Motor neuron (in vitro differentiated cells): ENCODE measurements at regions not wholly inside any gene's neighbourhood (a gene's known extent, or its start where the extent isn't known, plus 50 kb on each side); places are given as distances from the start of the nearest gene placed in this dataset.
"Not testable (repeated sequence)": the region's sequence is repeated elsewhere in the genome, so short reads cannot be mapped to it uniquely, and the experiment has no call there.

ENCODE experiments used
- ATAC-seq, 8 experiments: fragments of 200-7000 bp; cut with Tn5 transposase; replicated peaks in 6 of 8; 2 replicates each; pipeline ENCODE4 v1.8.0; 2021; ENCODE audit warnings: mild to moderate bottlenecking in 8 of 8, moderate library complexity in 8 of 8
- H3K27ac ChIP-seq, 2 donors: fragments of 250-450 bp; sonication (Bioruptor Pico); 2 replicates each; pipeline ENCODE4 v1.9.0; 2021; ENCODE audit warnings: antibody characterized with exemption in 2 of 2, mild to moderate bottlenecking in 2 of 2, moderate library complexity in 1 of 2
- H3K4me1 ChIP-seq, 2 donors: fragments of 250-450 bp; sonication (Bioruptor Pico); replicated peaks in 1 of 2; 2 replicates each; pipeline ENCODE4 v1.6.1; 2021; ENCODE audit warnings: antibody characterized with exemption in 2 of 2, mild to moderate bottlenecking in 2 of 2, moderate library complexity in 1 of 2
- H3K4me3 ChIP-seq, 5 donors: fragments of 250-450 bp; sonication (Bioruptor Pico); 2 replicates each; pipeline ENCODE4 v1.9.0; 2021; ENCODE audit warnings: antibody characterized with exemption in 5 of 5, mild to moderate bottlenecking in 5 of 5, moderate library complexity in 4 of 5
- WGBS, 10 experiments: fragments of 450-650 bp; shearing (Covaris generic); methylation state at CpG; one replicate each; pipeline ENCODE4 v1.0.0; 2022; 5-methylcytosine and 5-hydroxymethylcytosine counted together
- in situ Hi-C, 9 experiments: fragments of 400-800 bp; cut with MboI; loops; one replicate each; pipeline ENCODE4 v1.15.0; 2021; ENCODE audit warnings: low sequenced_read_pairs in 9 of 9, low pct_unique_long_range_greater_than_20kb in 2 of 9; ENCODE audit not compliant: unreplicated experiment in 9 of 9

GRCh38 chr1:234835239-234835638, 225.3 kb upstream of the IRF2BP2 start:
- in situ Hi-C loops: loop anchor here in 4 of 9 experiments (25.0 kb wide), 2 partner anchors 98 to 227 kb away; no protein-coding TSS in a partner anchor
- ATAC-seq: no peak
- WGBS, 10 experiments: 44 to 100% (median 76%) methylated on average over 2 of the region's 2 CpGs; no CpG with 5 or more reads in 4 of the 10 experiments
- H3K4me1 ChIP-seq: no peaks in the 10 kb centered on the region
- no peak overlapping the region for H3K27ac ChIP-seq
- H3K4me3 ChIP-seq: no peak overlapping the region

GRCh38 chr1:234833646-234834045, 223.7 kb upstream of the IRF2BP2 start:
- H3K4me3 ChIP-seq: no peak overlapping the region
- H3K27ac ChIP-seq: no peak overlapping the region
- in situ Hi-C loops: loop anchor here in 4 of 9 experiments (25.0 kb wide), 2 partner anchors 96 to 229 kb away; no protein-coding TSS in a partner anchor
- ATAC-seq: no peak
- no peaks in the 10 kb centered on the region for H3K4me1 ChIP-seq
- 0 to 100% (median 95%) methylated on average over 1 to 4 of the region's 4 CpGs; no CpG with 5 or more reads in 1 of the 10 experiments for WGBS, 10 experiments

GRCh38 chr1:234833118-234833517, 223.1 kb upstream of the IRF2BP2 start:
- 44 to 100% (median 97%) methylated on average over 1 to 4 of the region's 4 CpGs for WGBS, 10 experiments
- no peak for ATAC-seq
- Histone ChIP-seq H3K4me1 (no peaks in the 10 kb centered on the region), H3K4me3 (no peak overlapping the region), H3K27ac (no peak overlapping the region)
- in situ Hi-C loops: loop anchor here in 4 of 9 experiments (25.0 kb wide), 2 partner anchors 96 to 229 kb away; no protein-coding TSS in a partner anchor

- peaks cover 8 to 9% of the 10 kb centered on the region in 2 donors for H3K4me1 ChIP-seq
- in situ Hi-C loops: loop anchor here in 4 of 9 experiments (25.0 kb wide), 2 partner anchors 90 to 235 kb away; no protein-coding TSS in a partner anchor
- ATAC-seq: no peak
- H3K4me3 ChIP-seq: no peak overlapping the region
- H3K27ac ChIP-seq: no peak overlapping the region
- 33 to 100% (median 90%) methylated on average over 1 to 7 of the region's 7 CpGs; no CpG with 5 or more reads in 2 of the 10 experiments for WGBS, 10 experiments
Measured at GRCh38 chr1:234827656-234828055, 217.7 kb upstream of the IRF2BP2 start.

- WGBS, 10 experiments: 80 to 100% (median 92%) methylated on average over 1 of the region's 1 CpG; no CpG with 5 or more reads in 6 of the 10 experiments
- Histone ChIP-seq H3K27ac (no peak overlapping the region), H3K4me1 (peaks cover 8 to 9% of the 10 kb centered on the region in 2 donors), H3K4me3 (no peak overlapping the region)
- in situ Hi-C loops: loop anchor here in 4 of 9 experiments (25.0 kb wide), 2 partner anchors 90 to 235 kb away; no protein-coding TSS in a partner anchor
- ATAC-seq: no peak
Measured at GRCh38 chr1:234827181-234827580, 217.2 kb upstream of the IRF2BP2 start.

GRCh38 chr1:234826352-234826751, 216.4 kb upstream of the IRF2BP2 start:
- 72 to 98% (median 91%) methylated on average over 1 to 7 of the region's 7 CpGs; no CpG with 5 or more reads in 3 of the 10 experiments for WGBS, 10 experiments
- no peak overlapping the region for H3K4me3 ChIP-seq
- peaks cover 8 to 9% of the 10 kb centered on the region in 2 donors for H3K4me1 ChIP-seq
- ATAC-seq: no peak
- in situ Hi-C loops: loop anchor here in 4 of 9 experiments (25.0 kb wide), 2 partner anchors 89 to 236 kb away; no protein-coding TSS in a partner anchor
- no peak overlapping the region for H3K27ac ChIP-seq

- ATAC-seq: peak in 6 of 8 experiments; percentile 9 to 83 (median 46)
- Histone ChIP-seq H3K27ac (no peak overlapping the region), H3K4me3 (no peak overlapping the region), H3K4me1 (peaks cover 8 to 9% of the 10 kb centered on the region in 2 donors)
- in situ Hi-C loops: loop anchor here in 4 of 9 experiments (25.0 kb wide), 2 partner anchors 88 to 237 kb away; no protein-coding TSS in a partner anchor
- WGBS, 10 experiments: 7 to 100% (median 73%) methylated on average over 1 to 7 of the region's 7 CpGs
Measured at GRCh38 chr1:234825498-234826165, 215.7 kb upstream of the IRF2BP2 start.

- in situ Hi-C loops: loop anchor here in 4 of 9 experiments (25.0 kb wide), 2 partner anchors 88 to 237 kb away; no protein-coding TSS in a partner anchor
- not testable (repeated sequence) for H3K27ac ChIP-seq, H3K4me1 ChIP-seq, H3K4me3 ChIP-seq, ATAC-seq
- 78 to 100% (median 98%) methylated on average over 1 to 6 of the region's 7 CpGs; no CpG with 5 or more reads in 3 of the 10 experiments for WGBS, 10 experiments
Measured at GRCh38 chr1:234824836-234825235, 214.9 kb upstream of the IRF2BP2 start.

GRCh38 chr1:234823191-234824176, 213.5 kb upstream of the IRF2BP2 start:
- Histone ChIP-seq H3K4me1 (peaks cover 8 to 9% of the 10 kb centered on the region in 2 donors), H3K27ac (no peak overlapping the region), H3K4me3 (no peak overlapping the region)
- in situ Hi-C loops: no loop called here
- WGBS, 10 experiments: 66 to 94% (median 87%) methylated on average over 2 to 13 of the region's 16 CpGs
- ATAC-seq: peak in 1 of 8 experiments; percentile 39

GRCh38 chr1:234821840-234822239, 211.9 kb upstream of the IRF2BP2 start:
- in situ Hi-C loops: no loop called here
- no peak overlapping the region for H3K4me3 ChIP-seq
- 80 to 100% (median 96%) methylated on average over 1 to 6 of the region's 6 CpGs; no CpG with 5 or more reads in 1 of the 10 experiments for WGBS, 10 experiments
- H3K4me1 ChIP-seq: peaks cover 12 to 15% of the 10 kb centered on the region in 2 donors
- ATAC-seq: no peak
- H3K27ac ChIP-seq: no peak overlapping the region

- WGBS, 10 experiments: 38 to 100% (median 71%) methylated on average over 1 of the region's 1 CpG; no CpG with 5 or more reads in 5 of the 10 experiments
- H3K27ac ChIP-seq: no peak overlapping the region
- in situ Hi-C loops: no loop called here
Measured at GRCh38 chr1:234820597-234820996, 210.6 kb upstream of the IRF2BP2 start.

GRCh38 chr1:234819845-234820244, 209.9 kb upstream of the IRF2BP2 start:
- H3K4me3 ChIP-seq, H3K27ac ChIP-seq, in situ Hi-C loops, ATAC-seq: not testable (repeated sequence)
- peaks cover 6 to 12% of the 10 kb centered on the region in 2 donors for H3K4me1 ChIP-seq
- WGBS, 10 experiments: no CpG with 5 or more reads among the region's 7 CpGs

More at GRCh38 chr1:234820597-234820996, 210.6 kb upstream of the IRF2BP2 start:
- ATAC-seq: no peak
- peaks cover 7 to 13% of the 10 kb centered on the region in 2 donors for H3K4me1 ChIP-seq
- H3K4me3 ChIP-seq: no peak overlapping the region
